Choroid plexus epithelial cell (primary cell): ENCODE measurements at regions not wholly inside any gene's neighbourhood (a gene's known extent, or its start where the extent isn't known, plus 50 kb on each side); places are given as distances from the start of the nearest gene placed in this dataset.
"Not testable (repeated sequence)": the region's sequence is repeated elsewhere in the genome, so short reads cannot be mapped to it uniquely, and the experiment has no call there.

Source experiments
- DNase-seq: peaks from one replicate; pipeline ENCODE4 v3.0.0-alpha.2; 2010; ENCODE audit warnings: low read depth
- H3K4me3 ChIP-seq: 2 replicates; pipeline ENCODE4 v1.5.1; 2011; ENCODE audit warnings: low read depth, mild to moderate bottlenecking, control low read depth, low read length, moderate library complexity
- CTCF ChIP-seq: conservative IDR thresholded peaks from 2 replicates; pipeline ENCODE4 v1.5.1; 2011; ENCODE audit warnings: low read depth, mild to moderate bottlenecking, control low read depth, inconsistent platforms, low read length, moderate library complexity

GRCh38 chr22:23393721-23394320 is 186.3 kb downstream of the IGLL1 start:
- no peak for TF ChIP-seq CTCF
- DNase-seq, result no peak
- H3K4me3 ChIP-seq, result no peak overlapping the region

GRCh38 chr22:23393199-23393598 is 186.9 kb downstream of the IGLL1 start:
- DNase-seq, H3K4me3 ChIP-seq: not testable (repeated sequence)

GRCh38 chr22:23392420-23393121 is 187.5 kb downstream of the IGLL1 start:
- H3K4me3 ChIP-seq, result no peak overlapping the region
- DNase-seq, result no peak
- TF ChIP-seq CTCF, result no peak

- H3K4me3 ChIP-seq, result no peak overlapping the region
- no peak for DNase-seq
- TF ChIP-seq CTCF, result no peak
These were observed 189.1 kb downstream of the IGLL1 start for GRCh38 chr22:23391022-23391421.

GRCh38 chr22:23389271-23390071 is 190.6 kb downstream of the IGLL1 start:
- no peak for TF ChIP-seq CTCF
- no peak overlapping the region for H3K4me3 ChIP-seq
- DNase-seq, result no peak

GRCh38 chr22:23388517-23388890 is 191.6 kb downstream of the IGLL1 start:
- no peak overlapping the region for H3K4me3 ChIP-seq
- no peak for DNase-seq
- no peak for TF ChIP-seq CTCF

- H3K4me3 ChIP-seq, result no peak overlapping the region
- no peak for DNase-seq
- no peak for TF ChIP-seq CTCF
These were observed 192.1 kb downstream of the IGLL1 start for GRCh38 chr22:23387827-23388516.
